GM10266 (cell line): ENCODE measurements at regions not wholly inside any gene's neighbourhood (a gene's known extent, or its start where the extent isn't known, plus 50 kb on each side); places are given as distances from the start of the nearest gene placed in this dataset.

ENCODE experiments used
- DNase-seq: peaks from one replicate; pipeline ENCODE4 v3.0.0; 2012; ENCODE audit errors: extremely low spot score
- CTCF ChIP-seq: IDR thresholded peaks from 2 replicates; pipeline ENCODE4 v1.5.1; 2012; ENCODE audit warnings: mild to moderate bottlenecking, low read depth; ENCODE audit not compliant: control insufficient read depth, insufficient read depth; ENCODE audit errors: missing control alignments

GRCh38 chr9:2496169-2496568 lies 125.4 kb upstream of the VLDLR start:
- DNase-seq = no peak
- TF ChIP-seq CTCF = no peak

GRCh38 chr9:2496934-2497333 lies 124.7 kb upstream of the VLDLR start:
- TF ChIP-seq CTCF = no peak
- DNase-seq = no peak

GRCh38 chr9:2497666-2498400 lies 123.8 kb upstream of the VLDLR start:
- no peak for TF ChIP-seq CTCF
- no peak for DNase-seq

GRCh38 chr9:2502210-2502609 lies 119.4 kb upstream of the VLDLR start:
- no peak for DNase-seq
- no peak for TF ChIP-seq CTCF

GRCh38 chr9:2502760-2503159 lies 118.8 kb upstream of the VLDLR start:
- no peak for TF ChIP-seq CTCF
- no peak for DNase-seq

- DNase-seq = no peak
- no peak for TF ChIP-seq CTCF
Observed at GRCh38 chr9:2506321-2506720, 115.3 kb upstream of the VLDLR start.

- DNase-seq = no peak
- no peak for TF ChIP-seq CTCF
Observed at GRCh38 chr9:2523591-2523990, 98.0 kb upstream of the VLDLR start.
